GM19351 (cell line): ENCODE measurements at regions not wholly inside any gene's neighbourhood (a gene's known extent, or its start where the extent isn't known, plus 50 kb on each side); places are given as distances from the start of the nearest gene placed in this dataset.

ENCODE experiments used
- ATAC-seq: cut with Tn5 transposase; IDR thresholded peaks from one replicate; pipeline ENCODE4 v1.9.1; 2021; ENCODE audit warnings: mild to moderate bottlenecking, moderate library complexity; ENCODE audit not compliant: unreplicated experiment

DNA sequence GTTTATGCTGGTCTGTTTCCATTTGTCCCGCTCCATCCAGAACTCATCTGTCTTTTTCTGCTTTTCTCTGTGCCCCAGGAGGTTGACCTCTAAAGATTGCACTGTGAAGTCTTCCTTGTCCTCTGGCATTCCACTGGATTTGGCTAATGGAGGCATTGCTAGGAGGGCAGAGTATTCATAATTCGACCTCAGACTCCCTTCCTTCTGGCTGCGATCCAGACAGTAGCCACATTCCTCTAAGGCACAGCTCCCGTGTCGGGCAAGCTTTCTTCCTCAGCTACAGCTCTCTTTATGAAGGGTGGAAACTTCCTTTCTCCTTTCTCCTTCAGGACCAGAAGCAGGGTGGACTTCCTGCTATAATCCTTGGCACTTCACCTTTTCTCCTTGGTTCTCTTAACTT lies 175.9 kb downstream of the BAMBI start:
- no peak for ATAC-seq

DNA sequence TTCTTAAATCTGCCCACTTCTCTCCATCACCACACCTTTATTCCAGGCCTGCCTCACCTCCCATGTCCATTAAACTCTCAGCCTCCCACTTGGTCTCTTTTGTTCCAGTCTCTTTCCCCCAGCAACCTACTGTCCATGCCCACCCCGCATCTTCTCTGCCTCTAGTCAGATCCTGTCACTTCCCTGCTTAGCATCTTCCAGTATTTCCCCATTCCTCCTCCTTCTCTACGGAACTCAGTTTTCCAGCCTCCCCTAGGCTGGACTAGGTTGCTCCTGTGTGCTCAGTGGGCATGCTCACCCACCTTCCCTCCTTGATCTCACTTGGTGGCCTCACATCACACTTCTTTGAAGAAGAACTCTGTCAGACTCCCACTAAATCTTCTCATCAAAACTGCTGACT lies 179.8 kb downstream of the BAMBI start:
- ATAC-seq: no peak

DNA sequence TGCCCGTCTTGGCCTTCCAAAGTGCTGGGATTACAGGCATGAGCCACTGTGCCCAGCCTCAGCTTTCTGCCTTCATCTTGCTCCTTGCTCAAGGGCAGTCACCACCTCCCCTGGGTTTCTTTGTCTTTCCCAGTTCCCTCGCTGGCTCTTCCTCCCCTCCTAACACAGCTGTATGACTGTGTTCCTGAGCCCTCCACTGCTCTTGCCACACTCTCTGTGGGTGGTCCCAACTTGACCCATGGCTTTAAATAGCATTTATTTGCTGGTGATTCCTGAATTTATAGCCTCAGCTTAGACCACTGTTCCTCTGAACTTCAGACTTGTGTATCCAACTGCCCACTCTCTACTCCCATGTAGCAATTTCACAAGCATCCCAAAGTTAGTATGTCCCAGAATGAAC lies 181.3 kb downstream of the BAMBI start:
- no peak for ATAC-seq

DNA sequence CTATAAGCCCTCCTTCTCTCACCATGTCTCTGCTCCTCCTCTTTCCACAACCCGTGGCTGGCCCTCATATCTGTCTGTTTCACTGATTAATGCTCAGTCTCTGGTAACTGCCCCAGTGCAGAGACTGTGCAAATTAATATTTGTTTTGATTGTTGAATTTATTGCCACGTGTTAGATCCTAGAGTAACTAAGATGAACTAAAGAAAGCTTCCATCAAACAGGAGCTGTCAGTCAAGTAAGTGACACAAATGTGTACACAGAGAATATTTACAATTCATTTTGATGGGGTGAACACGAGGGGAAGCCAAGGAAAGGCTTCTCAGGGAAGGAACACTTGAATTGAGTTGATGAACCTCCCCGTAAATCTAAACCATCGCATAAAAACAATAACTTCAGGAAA lies 182.5 kb downstream of the BAMBI start:
- ATAC-seq: no peak

DNA sequence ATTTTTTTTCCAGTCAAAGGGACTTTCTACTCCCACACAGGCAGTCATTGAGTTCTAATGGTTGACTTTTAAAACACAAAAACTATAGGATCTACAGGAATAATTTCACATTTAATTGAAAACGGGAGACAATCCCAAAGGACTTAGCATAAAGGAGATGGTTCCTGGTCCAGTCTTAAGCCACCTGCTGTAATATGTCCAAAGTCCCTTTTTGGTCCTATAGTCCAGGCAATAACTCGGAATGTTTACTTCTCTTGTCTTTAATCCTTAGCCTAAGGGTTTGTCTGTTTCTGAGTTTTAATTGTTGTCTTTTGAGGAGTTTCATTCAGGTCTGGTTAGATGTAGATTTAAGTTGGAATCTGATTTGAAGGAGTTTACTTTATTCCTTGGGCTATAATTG lies 184.9 kb downstream of the BAMBI start:
- ATAC-seq: no peak

DNA sequence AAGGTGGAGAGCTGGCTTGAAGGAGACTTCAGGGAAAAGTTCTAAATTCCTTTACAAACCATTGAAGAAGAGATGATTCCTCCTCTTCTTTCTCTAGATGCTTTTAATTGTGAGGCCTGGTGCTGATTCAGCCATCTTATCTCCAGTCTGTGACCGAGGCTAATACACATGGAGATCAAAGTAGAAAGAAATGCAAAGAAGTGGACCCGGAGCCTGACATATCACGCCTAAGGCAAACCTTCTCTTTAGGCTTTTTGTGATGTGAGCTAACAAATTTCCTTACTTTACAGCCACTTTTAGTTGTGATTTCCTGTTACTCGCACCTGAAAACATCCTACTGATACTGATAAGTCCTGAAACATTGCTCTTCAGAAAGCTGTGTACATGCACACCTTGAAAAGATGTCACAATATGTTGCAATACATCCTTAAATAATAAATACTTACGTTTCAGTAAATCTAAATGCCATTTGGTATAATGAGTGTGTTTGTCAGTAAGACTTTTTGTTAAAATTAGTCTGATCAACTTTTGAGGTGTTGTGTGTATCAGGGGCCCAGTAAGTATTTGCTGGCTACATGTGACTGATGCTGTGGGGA lies 192.4 kb downstream of the BAMBI start:
- ATAC-seq: no peak

DNA sequence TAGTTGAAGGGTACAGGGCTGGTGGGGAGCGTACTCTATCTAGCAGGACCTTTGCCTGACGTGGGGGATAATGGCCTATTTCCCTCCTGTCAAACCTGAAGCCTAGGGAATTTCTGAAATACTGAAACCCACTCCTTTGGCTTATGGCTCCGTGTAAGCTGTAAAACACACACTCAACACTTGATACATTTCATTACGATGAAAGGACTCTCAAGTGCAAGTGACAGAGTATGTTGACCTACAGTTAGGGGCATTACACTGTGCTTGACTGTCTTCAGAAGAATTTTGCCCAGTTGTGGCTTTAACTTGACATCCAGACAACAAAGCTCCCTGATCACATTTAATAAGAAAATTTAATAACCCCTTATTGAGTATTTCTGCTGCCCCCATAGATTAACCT lies 194.3 kb downstream of the BAMBI start:
- no peak for ATAC-seq

DNA sequence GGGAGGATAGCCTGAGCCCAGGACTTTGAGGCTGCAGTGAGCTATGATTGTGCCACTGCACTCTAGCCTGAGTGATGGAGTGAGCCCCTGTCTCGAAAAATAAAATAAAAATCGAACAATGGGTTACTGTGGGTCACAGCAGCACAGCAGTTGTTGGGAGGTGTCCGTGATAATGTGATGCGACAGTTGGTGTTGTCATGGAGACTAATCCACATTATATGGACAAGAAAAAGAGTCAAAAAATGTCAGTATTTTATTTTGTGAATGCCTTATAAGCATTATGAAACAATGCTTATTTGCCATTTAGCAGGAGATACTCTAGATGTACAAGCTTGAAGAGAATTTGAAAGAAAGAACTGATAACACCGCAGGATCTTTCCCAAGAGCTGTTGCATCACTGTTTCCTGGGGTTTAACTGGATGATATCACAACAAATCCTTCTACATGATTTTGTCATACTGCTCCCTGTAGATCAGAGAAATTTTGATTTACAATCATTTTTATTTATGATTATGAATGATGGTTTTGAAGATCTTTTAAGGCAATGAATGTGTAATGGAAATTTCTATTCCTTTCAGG lies 195.4 kb downstream of the BAMBI start:
- no peak for ATAC-seq

DNA sequence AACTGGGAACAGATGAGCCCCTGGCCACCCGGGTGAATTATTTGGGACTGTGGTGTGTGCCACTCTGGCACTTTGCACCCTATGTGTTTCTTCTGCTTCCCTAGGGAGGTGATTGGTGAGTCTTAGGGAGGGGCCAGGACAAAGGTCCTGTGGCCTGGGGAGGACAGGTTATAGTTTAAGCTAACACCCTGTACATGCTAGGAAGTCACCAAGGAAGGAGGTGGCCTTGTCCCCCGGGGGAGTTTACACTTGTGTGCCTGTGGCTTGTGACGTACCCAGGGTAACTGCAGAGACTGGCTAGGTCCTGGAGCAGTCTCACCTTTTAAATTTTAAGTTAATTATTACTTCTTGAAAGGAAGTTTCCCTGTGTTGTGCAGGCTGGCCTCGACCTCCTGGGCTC lies 196.2 kb downstream of the BAMBI start:
- no peak for ATAC-seq

DNA sequence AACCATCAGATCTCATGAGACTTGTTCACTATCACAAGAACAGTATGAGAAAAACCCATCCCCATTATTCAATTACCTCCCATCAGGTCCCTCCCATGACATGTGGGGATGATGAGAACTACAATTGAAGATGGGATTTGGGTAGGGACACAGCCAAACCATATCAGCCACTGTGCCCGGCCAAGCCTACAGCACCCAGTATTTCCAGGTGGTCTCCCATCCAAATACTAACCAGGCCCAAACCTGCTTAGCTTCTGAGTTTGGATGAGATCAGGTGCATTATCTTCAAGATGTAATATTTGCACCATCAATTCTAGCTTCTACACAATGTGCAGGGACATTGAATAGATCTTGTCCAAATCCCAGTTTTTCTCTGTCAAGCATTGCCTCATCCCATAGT lies 196.9 kb downstream of the BAMBI start:
- no peak for ATAC-seq

DNA sequence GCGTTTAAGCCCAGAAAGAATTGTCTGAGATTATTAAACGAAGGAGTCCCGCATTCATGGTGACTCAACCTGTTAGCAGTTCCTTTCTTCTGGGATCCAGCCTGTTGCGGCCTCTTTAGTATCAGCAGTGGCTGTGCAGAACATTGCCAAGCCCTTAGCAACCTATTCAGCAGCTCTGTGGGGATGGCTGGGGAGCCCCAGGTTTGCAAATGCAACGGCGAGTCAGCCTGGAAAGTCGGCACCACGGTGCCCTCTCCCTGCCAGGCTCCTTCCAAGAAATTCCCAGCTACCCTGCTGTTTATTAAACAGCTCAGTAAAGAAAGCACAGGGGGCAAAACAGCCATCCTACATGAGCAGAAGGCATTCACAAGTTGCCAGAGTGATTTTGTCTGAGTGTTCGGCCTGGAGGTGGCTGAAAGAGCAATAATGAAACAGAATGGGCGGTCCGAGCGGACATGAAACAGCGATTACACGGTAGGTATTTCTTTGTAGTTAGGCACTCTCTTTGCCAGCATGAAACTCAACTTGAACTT lies 198.3 kb downstream of the BAMBI start:
- no peak for ATAC-seq

DNA sequence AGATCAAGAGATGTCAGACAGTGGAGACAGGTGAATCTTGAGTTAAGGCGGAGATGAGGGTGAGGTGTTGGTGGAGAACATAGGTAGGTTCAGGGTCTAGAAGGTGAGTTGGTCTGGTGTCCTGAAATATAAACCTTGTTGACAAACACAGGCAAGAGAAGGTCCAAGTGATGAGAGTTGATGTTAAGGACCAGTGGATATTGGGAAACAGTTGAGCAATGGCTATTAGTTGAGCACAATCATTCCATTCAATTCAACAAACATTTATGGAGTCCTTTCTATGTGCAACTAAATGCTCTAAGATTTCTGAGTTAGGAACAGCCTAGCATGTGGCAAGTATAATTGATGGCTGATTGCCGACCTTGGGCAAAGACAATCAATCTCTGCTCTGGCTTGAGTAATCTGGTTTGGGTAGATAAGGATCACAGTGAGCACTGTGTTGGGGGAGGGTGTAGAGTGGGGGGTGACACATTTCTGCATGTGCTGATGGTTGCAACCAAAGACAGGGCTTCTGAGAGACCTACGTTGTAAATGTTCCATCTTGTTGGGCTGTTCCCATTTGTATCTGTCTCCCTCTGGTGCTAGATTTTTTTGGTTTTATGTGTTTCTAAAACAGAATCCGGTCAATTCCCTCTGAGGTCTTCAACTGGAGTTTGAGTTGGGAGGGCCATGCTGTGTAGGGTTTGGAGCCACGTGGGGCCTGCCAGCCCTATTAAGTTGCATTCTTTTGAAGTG lies 201.1 kb downstream of the BAMBI start:
- no peak for ATAC-seq

DNA sequence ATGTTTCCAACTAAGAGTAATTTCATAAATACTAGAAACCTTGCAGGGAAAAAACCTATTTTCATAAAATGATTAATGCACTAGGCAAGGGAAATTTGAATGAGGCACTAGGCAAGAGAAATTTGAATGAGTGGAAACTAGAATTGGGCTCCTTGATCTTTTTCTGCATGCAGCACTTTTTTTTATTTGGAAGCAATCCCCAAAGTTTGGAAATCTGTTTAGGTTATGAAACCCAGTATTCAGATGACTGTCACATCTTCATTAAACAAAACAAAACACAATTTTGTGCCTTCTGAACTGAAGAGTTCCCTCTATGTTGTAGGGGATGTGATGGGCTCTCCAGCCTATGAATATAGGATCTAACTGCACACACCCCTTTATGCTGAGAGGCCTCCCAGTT lies 201.9 kb downstream of the BAMBI start:
- no peak for ATAC-seq

DNA sequence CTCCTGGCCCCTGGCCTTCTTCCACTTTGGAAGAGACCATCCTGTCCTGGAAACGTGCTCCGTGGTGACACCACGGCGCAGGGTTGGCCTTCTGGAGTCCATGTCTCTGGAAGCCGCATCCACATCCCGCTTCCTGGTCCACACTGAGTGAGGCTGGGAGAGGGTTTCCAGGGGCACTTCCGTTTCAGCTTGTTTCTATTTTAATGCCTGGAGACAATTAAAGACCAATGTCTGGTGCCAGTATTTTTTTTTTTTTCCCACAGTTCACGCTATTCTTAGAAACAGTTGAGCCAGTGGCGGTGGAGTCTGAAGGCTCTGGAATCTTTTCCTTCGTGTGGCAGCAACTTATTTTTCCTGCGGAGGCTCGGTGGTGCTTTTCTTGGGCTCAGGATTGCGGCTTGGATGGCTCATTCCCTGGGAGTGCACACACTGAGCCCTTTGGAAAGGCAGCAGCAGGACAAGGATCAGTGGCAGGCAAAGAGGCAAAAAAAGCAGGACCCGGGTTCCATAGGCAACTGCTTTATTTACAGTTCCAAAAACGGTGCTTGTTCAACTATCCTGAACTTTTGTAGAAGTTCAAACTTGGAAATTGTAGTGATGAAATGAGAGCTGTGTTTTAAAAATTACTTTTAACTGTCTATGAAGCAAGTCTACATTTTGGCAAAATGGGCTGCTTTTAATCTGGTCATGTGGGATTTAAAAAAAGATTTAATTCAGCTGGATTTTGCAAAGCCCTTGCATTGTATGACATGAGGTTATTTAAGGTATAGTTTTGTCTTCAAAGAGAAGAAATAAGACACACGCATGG lies 202.8 kb downstream of the BAMBI start:
- ATAC-seq: no peak

DNA sequence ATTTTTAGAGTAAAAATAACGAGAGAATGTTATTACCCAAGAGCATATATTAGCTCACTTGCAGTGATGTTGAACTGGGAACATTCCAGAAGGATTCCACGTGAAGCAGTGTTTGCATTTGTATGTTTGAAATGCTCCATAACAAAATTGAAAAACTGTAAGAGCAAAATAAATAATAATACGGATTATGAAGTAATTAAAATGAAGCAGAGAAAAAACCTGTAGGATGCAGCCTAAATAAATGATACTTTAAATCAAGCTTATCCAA lies 203.3 kb downstream of the BAMBI start:
- ATAC-seq: no peak

DNA sequence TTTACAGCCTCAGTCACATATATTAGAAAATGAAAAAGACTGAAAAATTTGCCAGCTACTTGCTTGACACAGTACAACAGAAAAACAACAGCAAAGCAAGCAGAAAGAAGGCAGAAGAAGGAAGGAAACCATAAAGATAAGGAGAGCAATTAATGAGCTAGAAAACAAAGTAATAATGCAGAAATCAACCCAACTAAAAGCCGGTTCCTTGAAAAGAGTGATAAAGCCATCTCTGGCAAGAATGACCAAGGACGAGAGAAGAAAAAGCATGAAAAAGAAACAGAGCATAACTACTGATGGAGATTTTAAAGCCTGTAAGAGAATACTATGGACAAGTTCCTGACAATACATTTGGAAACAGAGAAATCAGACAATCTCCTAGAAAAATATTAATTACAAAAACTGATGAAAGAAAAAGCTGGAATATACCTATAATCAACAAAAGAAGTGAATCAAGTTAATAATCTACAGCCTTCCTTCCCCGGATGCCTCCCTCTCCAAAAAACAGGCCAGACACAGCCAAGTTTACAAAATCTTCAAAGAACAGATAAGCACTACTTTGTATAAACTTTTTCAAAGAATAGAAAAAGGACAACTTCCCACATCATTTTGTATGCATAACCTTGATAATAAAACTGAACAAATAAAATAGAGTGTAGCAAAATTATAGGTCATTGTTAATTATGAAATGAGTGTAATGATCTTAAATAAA lies 204.0 kb downstream of the BAMBI start:
- ATAC-seq: no peak

DNA sequence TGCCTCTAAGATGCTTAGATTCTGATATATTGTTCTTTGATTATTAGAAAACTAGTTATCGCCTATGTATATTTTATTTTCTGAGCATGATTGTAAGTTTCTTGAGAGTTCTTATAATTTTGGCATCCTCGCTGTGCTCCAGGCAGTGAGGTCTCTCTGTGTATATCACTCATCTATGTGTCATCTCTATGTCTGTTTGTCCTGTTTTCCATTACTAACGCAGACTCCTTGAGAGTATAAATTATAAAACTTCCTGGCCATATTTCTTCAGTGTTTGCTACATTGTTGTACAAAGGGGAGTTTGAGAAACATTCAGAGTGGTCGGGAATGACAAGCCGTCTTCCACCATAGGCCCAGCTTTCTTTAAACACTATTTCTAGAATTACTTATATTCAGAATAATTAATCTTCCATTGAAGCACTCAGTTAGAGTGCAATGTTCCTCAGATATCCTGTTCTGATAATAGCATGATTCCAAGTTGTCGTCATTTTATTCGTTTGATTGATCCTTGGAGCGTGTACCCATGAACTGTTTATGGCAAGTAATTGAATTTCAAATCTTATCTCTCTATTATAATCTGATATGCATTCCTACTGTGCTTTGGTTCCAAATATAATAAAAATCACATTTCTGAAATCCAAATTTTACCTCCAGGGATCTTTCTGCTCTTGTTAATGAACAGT lies 206.6 kb downstream of the BAMBI start:
- ATAC-seq: no peak

DNA sequence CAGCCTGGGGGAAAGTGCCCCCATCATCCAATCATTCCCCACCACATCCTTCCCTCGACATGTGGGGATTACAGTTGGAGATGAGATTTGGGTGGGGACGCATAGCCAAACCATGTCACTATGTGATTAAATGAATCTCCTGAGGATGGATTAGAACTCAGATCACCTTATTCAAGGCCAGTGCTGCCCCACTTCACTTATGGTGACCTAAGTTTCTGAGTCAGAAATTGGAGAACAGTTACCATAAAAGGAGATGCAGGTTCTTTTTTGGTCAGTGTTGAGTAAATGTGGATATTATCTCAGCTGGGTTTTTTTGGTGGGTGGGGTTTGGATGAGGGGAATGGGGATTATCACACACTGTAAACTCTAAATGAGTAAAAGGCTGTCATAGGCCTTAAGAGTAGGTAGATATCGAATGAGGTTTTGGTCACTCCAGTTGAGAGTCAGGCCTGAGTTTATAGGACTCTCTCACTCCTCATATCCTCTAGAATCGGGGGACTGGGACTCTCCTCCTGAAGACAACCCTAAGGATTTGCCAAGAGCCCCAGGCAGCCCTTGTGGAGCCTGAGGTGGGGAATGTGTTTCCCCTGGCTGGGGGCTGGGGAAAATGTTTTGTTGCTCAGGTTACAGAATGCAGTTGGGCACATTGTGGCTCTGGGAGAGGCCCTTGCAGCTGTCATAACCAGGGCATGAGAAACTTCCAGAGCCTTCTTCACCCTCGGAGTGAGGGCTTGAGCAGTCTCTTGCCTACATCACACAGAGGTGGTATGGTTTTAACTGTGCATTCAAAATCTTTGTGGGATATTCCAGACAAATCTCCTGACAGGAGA lies 213.0 kb downstream of the BAMBI start:
- no peak for ATAC-seq

DNA sequence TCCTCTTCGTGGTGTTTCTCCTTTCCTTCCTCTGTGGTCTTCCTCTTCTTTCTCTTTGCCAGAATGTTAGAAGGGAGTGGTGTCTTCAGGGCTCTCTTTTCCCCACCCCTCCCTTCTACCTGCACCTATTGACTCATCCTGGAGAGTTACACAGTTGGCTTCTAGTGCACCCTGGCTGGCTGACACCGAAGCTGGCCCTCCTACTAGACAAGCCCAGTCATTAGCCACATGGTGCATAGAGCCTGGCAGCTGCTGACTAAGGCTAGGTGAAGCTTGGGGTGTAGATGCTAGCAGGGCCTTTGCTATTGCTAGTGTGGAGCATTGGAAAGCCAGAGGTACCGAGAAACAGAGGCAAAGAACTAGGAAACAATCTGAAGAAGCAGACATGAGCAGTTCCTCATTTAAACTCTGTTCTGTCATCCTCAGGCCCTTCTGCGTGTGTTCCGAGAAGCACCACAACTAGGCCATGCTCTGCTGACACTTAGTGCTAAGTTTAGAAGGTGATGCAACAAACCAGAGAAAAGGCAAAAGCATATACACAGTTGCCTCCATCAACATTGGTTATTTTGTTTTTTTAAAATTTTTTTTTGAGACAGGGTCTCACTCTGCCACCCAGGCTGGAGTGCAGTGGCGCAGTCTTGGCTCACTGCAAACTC lies 213.9 kb downstream of the BAMBI start:
- ATAC-seq: no peak
